ENCODE measurements at regions not wholly inside any gene's neighbourhood (a gene's known extent, or its start where the extent isn't known, plus 50 kb on each side); places are given as distances from the start of the nearest gene placed in this dataset.

DNA sequence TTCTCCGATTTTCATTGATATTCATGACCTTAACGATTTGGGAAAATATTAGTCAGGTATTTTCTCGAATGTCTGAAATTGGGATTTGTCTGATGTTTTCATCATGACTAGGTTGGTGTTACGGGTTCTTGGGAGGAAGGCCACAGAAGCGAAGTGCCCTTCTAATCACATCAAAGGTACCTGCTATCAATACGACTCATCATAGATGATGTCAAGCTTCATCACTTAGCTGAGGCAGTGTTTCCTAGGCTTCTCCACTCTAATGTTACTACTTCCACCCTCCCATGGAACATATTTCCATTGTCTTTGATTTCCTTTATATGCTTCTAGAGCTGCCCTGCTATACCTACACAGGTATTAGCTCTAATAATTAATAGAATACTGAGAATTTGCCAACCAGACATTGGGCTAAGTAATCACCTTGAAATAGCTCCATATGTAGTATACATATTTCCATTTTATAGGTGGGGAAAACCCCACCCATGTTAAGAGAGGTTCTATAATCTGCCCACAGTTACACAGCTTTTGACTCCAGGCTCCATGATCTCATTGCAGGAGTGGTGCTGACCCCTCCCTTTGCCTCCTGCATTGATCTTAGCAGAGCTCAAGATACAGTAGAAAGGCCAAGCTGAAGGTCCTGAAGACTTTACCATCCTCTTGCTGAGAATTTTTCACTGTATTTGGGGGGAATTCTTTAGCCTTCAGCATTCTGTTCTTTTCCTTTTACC, 238.6 kb upstream of the ADAMTSL1 start:
- DNase-seq: no peak

GRCh38 chr9:18236336-18236735, 237.6 kb upstream of the ADAMTSL1 start:
- no peak for DNase-seq

DNA sequence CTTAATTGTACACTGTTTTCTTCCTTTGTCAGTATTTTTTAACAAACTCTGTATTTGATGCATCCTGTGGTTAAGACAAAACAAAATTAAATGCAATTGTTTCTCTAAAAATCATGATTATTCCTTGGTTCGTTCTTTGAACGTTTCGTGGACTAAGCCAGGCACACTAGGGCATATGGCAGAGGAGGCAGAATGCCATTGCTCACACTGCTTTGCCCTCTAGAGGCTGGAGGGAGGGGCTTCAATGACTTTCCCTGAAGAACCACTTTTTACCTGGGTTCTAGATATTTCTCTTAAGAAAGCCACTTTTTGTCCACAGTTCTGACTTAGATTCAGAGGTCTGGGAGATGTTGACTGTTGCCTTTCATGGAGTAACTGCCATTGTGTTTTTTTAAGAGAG, 236.2 kb upstream of the ADAMTSL1 start:
- no peak for DNase-seq

DNA sequence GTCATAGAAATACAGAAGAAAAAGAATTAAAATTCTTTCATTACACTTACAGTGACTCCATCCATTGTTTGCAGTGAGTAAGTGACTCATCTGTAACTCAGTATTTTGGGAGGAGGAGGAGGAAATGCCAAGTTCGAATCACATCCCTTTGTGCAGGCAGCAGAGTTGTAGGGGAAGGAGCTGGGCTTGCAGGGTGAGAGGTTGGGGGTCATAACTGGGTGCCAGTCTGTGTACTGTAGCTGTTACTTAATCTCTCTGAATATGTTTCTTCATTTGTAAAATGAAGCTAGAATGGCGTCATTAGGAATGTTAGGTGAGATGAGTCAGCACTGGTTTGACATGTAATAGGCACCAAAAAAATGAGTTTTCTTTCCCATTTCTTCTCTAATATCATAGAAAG, 235.7 kb upstream of the ADAMTSL1 start:
- DNase-seq: peak; percentile 72

GRCh38 chr9:18238752-18239447, 235.1 kb upstream of the ADAMTSL1 start:
- DNase-seq: peak; percentile 69

DNA sequence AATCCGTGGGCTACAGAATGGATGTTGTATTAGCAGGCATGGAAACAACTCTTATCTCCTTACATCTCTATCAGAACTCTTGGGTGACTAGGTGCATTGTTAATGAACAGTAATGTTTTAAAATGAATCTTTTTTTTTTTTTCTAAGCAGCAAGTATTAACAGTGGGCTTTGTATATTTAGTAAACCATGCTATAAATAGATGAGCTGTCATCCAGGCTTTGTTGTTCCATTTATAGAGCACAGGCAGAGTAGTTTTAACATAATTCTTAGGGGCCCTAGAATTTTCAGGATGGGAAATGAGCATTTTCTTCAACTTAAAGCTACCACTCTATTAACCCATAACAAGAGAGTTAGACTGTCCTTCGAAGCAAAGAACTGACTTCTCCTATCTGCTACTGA, 233.7 kb upstream of the ADAMTSL1 start:
- no peak for DNase-seq

DNA sequence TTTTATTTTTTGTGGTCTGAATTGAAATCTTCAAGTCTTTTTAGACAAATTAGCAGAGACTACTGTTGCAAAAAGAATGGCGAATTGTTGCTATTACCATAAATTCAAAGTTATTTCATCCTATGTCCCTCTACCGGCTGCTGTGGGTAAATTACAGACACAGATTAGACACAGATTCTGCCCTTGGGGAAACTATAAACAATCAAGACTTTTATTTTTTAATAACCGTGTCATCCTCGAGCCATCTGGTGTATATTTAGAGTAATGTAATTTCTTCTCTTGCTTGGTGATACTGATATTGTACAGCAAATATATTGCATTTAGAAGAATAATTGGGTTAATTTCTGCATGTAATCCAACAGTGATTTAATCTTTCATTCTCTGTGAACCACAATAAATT, 228.0 kb upstream of the ADAMTSL1 start:
- DNase-seq: no peak

GRCh38 chr9:18250053-18250452, 223.9 kb upstream of the ADAMTSL1 start:
- peak; percentile 63 for DNase-seq

DNA sequence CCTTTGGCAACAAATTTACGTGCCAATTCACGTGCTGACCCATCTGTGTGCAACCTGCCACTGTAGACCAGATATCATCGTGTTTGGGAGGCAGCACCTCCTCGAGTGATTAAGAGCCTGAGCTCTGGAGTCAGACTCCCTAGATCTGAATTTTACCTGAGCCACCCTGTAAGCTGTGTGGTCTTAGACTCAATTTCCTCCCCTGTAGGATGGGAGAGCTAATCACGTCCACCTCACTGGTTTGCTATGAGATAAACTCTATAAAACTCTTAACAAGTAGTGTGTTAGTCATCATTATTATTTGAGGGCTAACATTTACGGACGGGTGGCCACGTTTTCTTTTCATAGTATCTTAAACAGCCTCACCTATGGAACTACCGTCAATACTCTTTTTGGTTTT, 220.0 kb upstream of the ADAMTSL1 start:
- no peak for DNase-seq

DNA sequence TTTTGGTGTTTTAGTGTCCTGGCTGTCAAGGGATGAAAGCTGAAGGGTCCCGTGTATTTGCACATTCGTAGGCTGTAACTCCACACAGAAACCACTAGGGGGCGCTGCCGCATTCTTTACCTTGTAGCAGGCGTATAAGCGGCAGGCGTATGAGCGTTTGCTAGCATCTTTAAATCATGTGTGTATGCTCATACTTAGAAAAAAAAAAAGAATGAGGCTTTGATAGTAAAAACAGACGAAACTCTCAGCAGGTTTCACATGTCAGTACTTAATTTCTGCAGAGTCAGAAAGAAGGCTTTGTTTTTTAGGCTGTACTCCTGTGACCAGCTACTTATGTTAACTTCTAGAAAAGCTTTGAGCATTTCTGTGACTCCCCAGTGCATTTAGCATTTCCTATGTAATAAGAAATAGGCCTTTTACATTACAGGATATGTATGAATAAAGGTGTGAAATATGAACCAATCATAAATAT, 218.8 kb upstream of the ADAMTSL1 start:
- peak; percentile 82 for DNase-seq

GRCh38 chr9:18255747-18256146, 218.2 kb upstream of the ADAMTSL1 start:
- no peak for DNase-seq

DNA sequence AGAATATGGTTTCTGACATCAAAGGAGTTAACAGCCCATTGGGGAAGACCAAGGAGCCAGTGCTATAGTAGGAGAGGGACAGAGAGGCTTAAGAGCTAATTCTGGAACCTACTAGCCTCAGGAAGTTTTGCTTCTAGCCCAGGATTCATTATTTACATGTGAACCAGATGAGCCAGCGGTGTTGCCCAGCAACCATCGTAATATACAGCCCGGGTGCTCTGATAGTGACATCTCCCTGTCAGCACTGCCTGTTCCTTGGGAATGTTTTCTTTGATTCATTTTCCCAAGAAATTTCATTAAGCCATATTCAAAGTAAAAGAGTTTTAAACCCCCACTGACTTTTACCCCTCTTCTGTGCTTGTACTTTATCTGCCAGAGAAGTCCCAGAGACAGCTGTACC, 217.4 kb upstream of the ADAMTSL1 start:
- DNase-seq: peak; percentile 85

DNA sequence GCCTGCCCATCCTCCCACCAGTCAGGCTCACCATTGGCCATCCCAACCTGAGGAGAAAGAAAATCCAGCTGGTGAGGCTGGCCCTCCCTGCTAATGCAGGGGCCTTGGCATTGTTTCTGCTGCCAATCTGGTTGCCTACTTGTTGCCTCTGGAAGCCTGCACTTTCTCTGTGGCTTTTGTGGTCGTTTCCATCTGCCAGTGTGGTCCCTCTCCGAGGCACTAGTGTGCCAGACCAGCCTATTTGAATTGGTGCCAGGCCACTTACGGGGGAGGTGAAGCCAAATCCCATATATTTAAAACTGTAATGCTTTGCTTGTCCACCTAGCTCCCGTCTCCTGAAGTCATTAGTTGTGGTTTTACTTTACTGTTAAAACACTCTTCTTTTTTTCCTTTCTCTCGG, 213.4 kb upstream of the ADAMTSL1 start:
- no peak for DNase-seq

DNA sequence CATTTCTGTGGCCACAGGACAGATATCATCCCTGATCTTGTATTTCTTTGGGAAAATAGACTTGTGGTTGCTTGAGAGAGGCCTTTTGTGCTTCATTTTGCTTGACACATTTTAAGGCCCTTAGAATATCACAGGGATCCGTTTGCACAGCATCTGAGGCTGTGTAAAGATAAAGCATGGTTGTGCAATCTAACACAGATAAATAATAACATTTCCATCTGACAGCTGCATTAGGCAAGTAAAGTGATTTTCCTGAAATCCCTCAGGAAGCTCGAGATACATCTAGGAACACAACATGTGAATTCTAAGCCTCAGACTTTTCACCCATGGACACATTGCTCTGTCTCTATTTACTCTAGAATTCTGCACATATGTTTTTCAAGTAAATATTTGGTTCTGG, 212.8 kb upstream of the ADAMTSL1 start:
- no peak for DNase-seq

DNA sequence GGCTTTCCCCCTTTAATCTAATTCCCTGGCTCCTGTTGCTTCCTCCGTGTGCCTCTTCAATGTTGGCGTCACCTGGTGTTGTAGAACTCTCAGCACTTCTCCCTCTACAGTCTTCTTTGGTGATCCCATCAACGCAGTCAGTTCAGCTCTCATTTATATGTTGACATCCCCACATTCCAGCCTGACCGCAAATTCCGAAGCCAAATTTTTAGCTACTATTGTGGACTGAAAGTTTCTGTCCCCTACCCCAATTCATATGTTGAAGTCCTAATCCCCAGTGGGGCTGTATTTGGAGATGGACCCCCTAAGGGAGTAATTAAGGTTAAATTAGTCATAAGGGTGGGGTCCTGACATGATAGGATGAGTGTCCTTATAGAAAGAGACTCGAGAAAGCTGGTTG, 210.6 kb upstream of the ADAMTSL1 start:
- DNase-seq: no peak

GRCh38 chr9:18268381-18268780, 205.6 kb upstream of the ADAMTSL1 start:
- peak; percentile 97 for DNase-seq

DNA sequence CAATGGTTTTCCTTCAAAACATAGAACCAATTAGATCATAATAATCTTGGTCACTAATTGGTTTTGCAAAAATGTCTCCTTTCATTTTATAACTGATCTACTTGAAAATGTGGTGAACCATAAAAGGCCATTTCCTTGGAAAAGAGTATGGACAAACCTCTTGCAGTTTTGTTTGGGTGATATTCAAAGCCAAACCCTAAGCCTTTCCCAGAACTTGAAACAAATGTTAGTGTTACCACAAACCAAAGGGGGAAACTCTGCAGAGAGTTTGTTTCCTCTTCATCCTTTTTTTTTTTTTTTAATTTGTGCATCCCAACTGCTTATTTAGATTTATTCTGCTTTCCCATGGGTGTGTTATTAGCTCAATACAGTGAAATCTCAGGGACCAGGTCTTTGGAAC, 204.4 kb upstream of the ADAMTSL1 start:
- no peak for DNase-seq

- peak; percentile 20 for DNase-seq
Observed at GRCh38 chr9:18274693-18275092, 199.3 kb upstream of the ADAMTSL1 start.

GRCh38 chr9:18275313-18275990, 198.5 kb upstream of the ADAMTSL1 start:
- no peak for DNase-seq

GRCh38 chr9:18281291-18281690, 192.7 kb upstream of the ADAMTSL1 start:
- no peak for DNase-seq

GRCh38 chr9:18294229-18294628, 179.7 kb upstream of the ADAMTSL1 start:
- DNase-seq: no peak

DNA sequence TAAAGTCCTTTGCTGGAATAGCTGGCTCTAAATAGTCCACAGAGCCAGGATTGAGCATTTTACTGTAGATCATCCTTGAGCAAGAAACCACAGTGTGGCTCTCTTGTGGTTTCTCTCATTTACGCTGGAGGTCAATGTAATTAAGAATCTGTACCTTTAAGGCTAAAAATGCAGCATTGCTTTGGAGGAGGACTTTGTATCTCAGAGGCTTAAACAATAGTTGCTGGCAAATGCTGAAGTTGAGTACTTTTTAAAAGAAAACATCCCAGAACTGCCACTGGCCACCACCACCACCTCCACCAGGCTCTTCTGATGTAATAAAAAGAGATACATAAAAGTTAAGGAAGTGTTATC, 177.3 kb upstream of the ADAMTSL1 start:
- peak; percentile 13 for DNase-seq

DNA sequence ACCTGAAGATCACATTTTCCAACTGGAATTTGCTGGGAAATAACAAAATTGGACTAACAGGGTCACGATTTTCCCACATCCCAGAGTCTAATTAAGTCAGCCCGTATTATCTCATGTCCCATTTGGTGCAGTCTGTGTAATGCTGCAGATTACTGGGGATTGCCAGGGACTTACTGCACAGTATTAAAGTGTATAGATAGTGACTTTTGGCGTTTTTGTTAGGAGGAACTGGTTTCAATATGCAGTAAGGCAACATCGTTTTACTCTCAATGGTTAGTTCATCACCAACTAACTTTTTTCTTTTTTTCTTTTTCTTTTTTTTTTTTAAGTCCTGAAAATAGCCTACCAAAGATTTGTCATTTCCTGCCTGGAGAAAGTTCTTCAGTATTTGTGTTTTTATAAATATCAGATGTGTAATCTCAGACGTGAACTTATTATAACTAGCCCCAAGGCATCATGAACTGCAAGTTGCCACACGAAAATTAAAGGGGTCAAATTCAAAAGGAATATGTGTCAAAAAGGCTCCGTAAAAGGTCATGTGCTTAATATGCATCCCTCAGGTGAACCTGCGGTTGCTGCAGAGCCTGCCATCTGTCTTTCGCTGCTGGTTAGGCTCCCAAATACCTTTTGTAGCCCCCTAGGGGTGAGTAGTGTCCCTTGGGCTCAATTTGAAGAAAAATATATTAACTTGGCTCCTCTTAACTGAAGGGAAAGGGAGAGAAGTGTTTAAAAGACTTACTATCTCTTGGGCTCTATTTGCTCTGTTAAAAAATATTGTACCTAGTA, 176.7 kb upstream of the ADAMTSL1 start:
- DNase-seq: peak; percentile 69

Data from fibroblast of skin of back (primary cell).